GM23338 (cell line): ENCODE measurements at regions not wholly inside any gene's neighbourhood (a gene's known extent, or its start where the extent isn't known, plus 50 kb on each side); places are given as distances from the start of the nearest gene placed in this dataset.

Source experiments
- ATAC-seq: fragments of 200-7000 bp; cut with Tn5 transposase; 3 replicates; pipeline ENCODE4 v1.9.1; 2020
- DNase-seq: peaks from one replicate; pipeline ENCODE4 v3.0.0-alpha.2; 2015; ENCODE audit warnings: low spot score
- H2AFZ ChIP-seq: fragments of 200-600 bp; sonication (generic); 2 replicates; pipeline ENCODE4 v1.8.0; 2016; ENCODE audit warnings: antibody characterized with exemption, mild to moderate bottlenecking, moderate library complexity
- H3F3A ChIP-seq: fragments of 200-600 bp; sonication (generic); replicated peaks from 2 replicates; pipeline ENCODE4 v1.8.0; 2017; ENCODE audit warnings: antibody characterized with exemption, mixed run types, low read depth
- H3K27ac ChIP-seq: fragments of 200-600 bp; sonication (generic); 2 replicates; pipeline ENCODE4 v1.6.1; 2016; ENCODE audit warnings: low read depth
- H3K27me3 ChIP-seq: fragments of 200-600 bp; sonication (generic); 2 replicates; pipeline ENCODE4 v1.8.0; 2016; ENCODE audit warnings: mild to moderate bottlenecking, mixed run types, moderate library complexity; ENCODE audit not compliant: insufficient read depth
- H3K36me3 ChIP-seq: fragments of 200-600 bp; sonication (generic); 2 replicates; pipeline ENCODE4 v1.8.0; 2016; ENCODE audit warnings: mild to moderate bottlenecking; ENCODE audit not compliant: insufficient read depth
- H3K4me1 ChIP-seq: fragments of 200-600 bp; sonication (generic); 2 replicates; pipeline ENCODE4 v1.8.0; 2016; ENCODE audit warnings: mild to moderate bottlenecking, moderate library complexity; ENCODE audit not compliant: insufficient read depth
- H3K4me2 ChIP-seq: fragments of 200-600 bp; sonication (generic); 2 replicates; pipeline ENCODE4 v1.7.1; 2017; ENCODE audit warnings: mixed run types
- H3K4me3 ChIP-seq: fragments of 200-600 bp; sonication (generic); 2 replicates; pipeline ENCODE4 v1.6.1; 2016; ENCODE audit warnings: mixed run types
- H3K79me2 ChIP-seq: fragments of 200-600 bp; sonication (generic); replicated peaks from 2 replicates; pipeline ENCODE4 v1.8.0; 2017; ENCODE audit warnings: mild to moderate bottlenecking; ENCODE audit not compliant: insufficient read depth
- H3K9me2 ChIP-seq: fragments of 200-600 bp; sonication (generic); 2 replicates; pipeline ENCODE4 v1.8.0; 2017; ENCODE audit not compliant: insufficient read depth
- H4K20me1 ChIP-seq: fragments of 200-600 bp; sonication (generic); replicated peaks from 2 replicates; pipeline ENCODE4 v1.8.0; 2017; ENCODE audit warnings: mild to moderate bottlenecking; ENCODE audit not compliant: insufficient read depth
- H3K27ac Mint-ChIP-seq: 2 replicates; pipeline ENCODE4 v1.8.0; 2020; ENCODE audit warnings: inconsistent platforms, mild to moderate bottlenecking, moderate library complexity, mixed read lengths
- H3K27me3 Mint-ChIP-seq: 3 replicates; pipeline ENCODE4 v1.8.0; 2022; ENCODE audit warnings: low read depth, mild to moderate bottlenecking, moderate library complexity, mixed read lengths, inconsistent platforms; ENCODE audit not compliant: insufficient read depth, poor library complexity
- H3K36me3 Mint-ChIP-seq: 3 replicates; pipeline ENCODE4 v1.8.0; 2021; ENCODE audit warnings: low read depth, mild to moderate bottlenecking, inconsistent platforms, moderate library complexity, mixed read lengths
- H3K4me1 Mint-ChIP-seq: 3 replicates; pipeline ENCODE4 v1.8.0; 2020; ENCODE audit warnings: mild to moderate bottlenecking, inconsistent platforms, mixed read lengths
- H3K4me3 Mint-ChIP-seq: 3 replicates; pipeline ENCODE4 v1.8.0; 2021; ENCODE audit warnings: moderate library complexity, mild to moderate bottlenecking, inconsistent platforms, mixed read lengths
- H3K9me3 Mint-ChIP-seq: 3 replicates; pipeline ENCODE4 v1.8.0; 2020; ENCODE audit warnings: moderate library complexity, mild to moderate bottlenecking, inconsistent platforms, mixed read lengths
- EZH2 ChIP-seq: fragments of 200-600 bp; sonication (generic); IDR thresholded peaks from one replicate; pipeline ENCODE4 v1.8.0; 2017; ENCODE audit warnings: antibody characterized with exemption, mild to moderate bottlenecking, low read depth; ENCODE audit not compliant: unreplicated experiment
- EZH2phosphoT487 ChIP-seq: fragments of 200-600 bp; sonication (generic); IDR thresholded peaks from one replicate; pipeline ENCODE4 v1.8.1; 2018; ENCODE audit warnings: antibody characterized with exemption; ENCODE audit not compliant: unreplicated experiment
- JUNB ChIP-seq: IDR thresholded peaks from one replicate; pipeline ENCODE4 v1.6.1; 2016; ENCODE audit warnings: antibody characterized with exemption; ENCODE audit not compliant: unreplicated experiment
- POLR2AphosphoS5 ChIP-seq: IDR thresholded peaks from 2 replicates; pipeline ENCODE4 v1.6.1; 2016; ENCODE audit warnings: antibody characterized with exemption, low read depth
- STAT1 ChIP-seq: IDR thresholded peaks from one replicate; pipeline ENCODE4 v1.6.1; 2016; ENCODE audit warnings: antibody characterized with exemption; ENCODE audit not compliant: unreplicated experiment
- ZNF114 ChIP-seq: fragments of 250-450 bp; sonication (Bioruptor Pico); IDR thresholded peaks from 2 replicates; pipeline ENCODE4 v1.5.0; 2020; ENCODE audit warnings: mild to moderate bottlenecking, moderate library complexity
- ZNF331 ChIP-seq: fragments of 250-450 bp; sonication (Bioruptor Pico); IDR thresholded peaks from 2 replicates; pipeline ENCODE4 v1.5.0; 2020; ENCODE audit warnings: low read depth, mild to moderate bottlenecking, moderate library complexity
- TF ChIP-seq, protein P1 (sequence below): IDR thresholded peaks from 2 replicates; pipeline ENCODE4 v1.6.1; 2016; ENCODE audit warnings: antibody characterized with exemption
- TF ChIP-seq, protein P2 (sequence below): fragments of 250-450 bp; sonication (Bioruptor Pico); IDR thresholded peaks from 2 replicates; pipeline ENCODE4 v1.5.0; 2020; ENCODE audit warnings: mild to moderate bottlenecking, moderate library complexity

DNA sequence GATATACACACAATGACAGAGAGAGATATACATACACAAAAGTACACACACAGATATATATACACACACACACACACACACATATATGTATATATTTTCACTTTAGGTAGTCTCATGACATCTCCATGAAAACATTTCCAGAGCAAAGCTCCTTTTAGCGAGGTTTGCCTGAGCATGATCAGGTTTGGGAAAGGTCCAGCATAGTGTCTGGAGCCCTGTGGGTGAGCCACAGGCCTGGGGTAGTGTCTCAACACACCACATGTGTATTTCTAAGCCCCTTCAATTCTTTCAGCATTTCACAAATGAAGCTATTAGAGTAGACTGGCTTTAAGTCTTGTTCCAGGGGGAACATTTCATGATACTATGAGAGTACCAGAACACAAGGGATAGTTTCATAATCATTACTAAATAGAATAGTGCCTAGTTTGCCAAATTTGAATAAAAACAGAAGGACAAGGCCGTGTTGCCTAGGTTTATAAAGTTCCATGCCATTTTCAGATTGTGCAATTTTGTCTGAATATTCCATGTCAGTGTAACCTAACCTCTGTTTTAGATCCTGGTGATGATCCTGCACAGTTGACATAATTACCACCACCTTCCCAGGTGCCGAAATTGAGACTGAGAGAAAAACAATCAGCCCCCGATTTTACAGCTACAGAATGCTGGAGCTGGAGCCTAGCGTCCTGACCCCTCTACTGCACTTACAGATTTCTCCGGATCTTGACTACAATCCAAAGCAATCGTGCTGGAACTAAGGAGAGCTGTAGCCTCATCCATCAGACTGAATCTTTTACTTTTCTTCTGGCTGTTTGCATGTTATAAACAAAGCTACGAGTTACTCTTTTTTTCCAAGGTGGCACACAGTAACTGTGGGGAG, 332.7 kb downstream of the CYRIA start:
- H3K9me3 Mint-ChIP-seq, result no peaks in the 10 kb centered on the region
- Histone ChIP-seq H3K9me2 (no peaks in the 10 kb centered on the region), H4K20me1 (no peaks in the 10 kb centered on the region), H3K27me3 (peaks cover 4% of the 10 kb centered on the region; the same call in 1 of the 2 replicates), H2AFZ (no peak overlapping the region), H3K36me3 (no peaks in the 10 kb centered on the region), H3K4me3 (no peak overlapping the region), H3K27ac (no peak overlapping the region), H3F3A (no peaks in the 10 kb centered on the region), H3K4me2 (no peak overlapping the region), H3K79me2 (no peaks in the 10 kb centered on the region), H3K4me1 (peaks cover 32% of the 10 kb centered on the region)
- DNase-seq (no peak), ATAC-seq (no peak)
- peaks cover 34% of the 10 kb centered on the region for H3K4me1 Mint-ChIP-seq
- TF ChIP-seq JUNB, result no peak
- TF ChIP-seq, protein P1, sequence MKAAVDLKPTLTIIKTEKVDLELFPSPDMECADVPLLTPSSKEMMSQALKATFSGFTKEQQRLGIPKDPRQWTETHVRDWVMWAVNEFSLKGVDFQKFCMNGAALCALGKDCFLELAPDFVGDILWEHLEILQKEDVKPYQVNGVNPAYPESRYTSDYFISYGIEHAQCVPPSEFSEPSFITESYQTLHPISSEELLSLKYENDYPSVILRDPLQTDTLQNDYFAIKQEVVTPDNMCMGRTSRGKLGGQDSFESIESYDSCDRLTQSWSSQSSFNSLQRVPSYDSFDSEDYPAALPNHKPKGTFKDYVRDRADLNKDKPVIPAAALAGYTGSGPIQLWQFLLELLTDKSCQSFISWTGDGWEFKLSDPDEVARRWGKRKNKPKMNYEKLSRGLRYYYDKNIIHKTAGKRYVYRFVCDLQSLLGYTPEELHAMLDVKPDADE, result no peak
- no peak for TF ChIP-seq EZH2phosphoT487
- no peak for TF ChIP-seq STAT1
- TF ChIP-seq EZH2, result no peak
- TF ChIP-seq, protein P2, sequence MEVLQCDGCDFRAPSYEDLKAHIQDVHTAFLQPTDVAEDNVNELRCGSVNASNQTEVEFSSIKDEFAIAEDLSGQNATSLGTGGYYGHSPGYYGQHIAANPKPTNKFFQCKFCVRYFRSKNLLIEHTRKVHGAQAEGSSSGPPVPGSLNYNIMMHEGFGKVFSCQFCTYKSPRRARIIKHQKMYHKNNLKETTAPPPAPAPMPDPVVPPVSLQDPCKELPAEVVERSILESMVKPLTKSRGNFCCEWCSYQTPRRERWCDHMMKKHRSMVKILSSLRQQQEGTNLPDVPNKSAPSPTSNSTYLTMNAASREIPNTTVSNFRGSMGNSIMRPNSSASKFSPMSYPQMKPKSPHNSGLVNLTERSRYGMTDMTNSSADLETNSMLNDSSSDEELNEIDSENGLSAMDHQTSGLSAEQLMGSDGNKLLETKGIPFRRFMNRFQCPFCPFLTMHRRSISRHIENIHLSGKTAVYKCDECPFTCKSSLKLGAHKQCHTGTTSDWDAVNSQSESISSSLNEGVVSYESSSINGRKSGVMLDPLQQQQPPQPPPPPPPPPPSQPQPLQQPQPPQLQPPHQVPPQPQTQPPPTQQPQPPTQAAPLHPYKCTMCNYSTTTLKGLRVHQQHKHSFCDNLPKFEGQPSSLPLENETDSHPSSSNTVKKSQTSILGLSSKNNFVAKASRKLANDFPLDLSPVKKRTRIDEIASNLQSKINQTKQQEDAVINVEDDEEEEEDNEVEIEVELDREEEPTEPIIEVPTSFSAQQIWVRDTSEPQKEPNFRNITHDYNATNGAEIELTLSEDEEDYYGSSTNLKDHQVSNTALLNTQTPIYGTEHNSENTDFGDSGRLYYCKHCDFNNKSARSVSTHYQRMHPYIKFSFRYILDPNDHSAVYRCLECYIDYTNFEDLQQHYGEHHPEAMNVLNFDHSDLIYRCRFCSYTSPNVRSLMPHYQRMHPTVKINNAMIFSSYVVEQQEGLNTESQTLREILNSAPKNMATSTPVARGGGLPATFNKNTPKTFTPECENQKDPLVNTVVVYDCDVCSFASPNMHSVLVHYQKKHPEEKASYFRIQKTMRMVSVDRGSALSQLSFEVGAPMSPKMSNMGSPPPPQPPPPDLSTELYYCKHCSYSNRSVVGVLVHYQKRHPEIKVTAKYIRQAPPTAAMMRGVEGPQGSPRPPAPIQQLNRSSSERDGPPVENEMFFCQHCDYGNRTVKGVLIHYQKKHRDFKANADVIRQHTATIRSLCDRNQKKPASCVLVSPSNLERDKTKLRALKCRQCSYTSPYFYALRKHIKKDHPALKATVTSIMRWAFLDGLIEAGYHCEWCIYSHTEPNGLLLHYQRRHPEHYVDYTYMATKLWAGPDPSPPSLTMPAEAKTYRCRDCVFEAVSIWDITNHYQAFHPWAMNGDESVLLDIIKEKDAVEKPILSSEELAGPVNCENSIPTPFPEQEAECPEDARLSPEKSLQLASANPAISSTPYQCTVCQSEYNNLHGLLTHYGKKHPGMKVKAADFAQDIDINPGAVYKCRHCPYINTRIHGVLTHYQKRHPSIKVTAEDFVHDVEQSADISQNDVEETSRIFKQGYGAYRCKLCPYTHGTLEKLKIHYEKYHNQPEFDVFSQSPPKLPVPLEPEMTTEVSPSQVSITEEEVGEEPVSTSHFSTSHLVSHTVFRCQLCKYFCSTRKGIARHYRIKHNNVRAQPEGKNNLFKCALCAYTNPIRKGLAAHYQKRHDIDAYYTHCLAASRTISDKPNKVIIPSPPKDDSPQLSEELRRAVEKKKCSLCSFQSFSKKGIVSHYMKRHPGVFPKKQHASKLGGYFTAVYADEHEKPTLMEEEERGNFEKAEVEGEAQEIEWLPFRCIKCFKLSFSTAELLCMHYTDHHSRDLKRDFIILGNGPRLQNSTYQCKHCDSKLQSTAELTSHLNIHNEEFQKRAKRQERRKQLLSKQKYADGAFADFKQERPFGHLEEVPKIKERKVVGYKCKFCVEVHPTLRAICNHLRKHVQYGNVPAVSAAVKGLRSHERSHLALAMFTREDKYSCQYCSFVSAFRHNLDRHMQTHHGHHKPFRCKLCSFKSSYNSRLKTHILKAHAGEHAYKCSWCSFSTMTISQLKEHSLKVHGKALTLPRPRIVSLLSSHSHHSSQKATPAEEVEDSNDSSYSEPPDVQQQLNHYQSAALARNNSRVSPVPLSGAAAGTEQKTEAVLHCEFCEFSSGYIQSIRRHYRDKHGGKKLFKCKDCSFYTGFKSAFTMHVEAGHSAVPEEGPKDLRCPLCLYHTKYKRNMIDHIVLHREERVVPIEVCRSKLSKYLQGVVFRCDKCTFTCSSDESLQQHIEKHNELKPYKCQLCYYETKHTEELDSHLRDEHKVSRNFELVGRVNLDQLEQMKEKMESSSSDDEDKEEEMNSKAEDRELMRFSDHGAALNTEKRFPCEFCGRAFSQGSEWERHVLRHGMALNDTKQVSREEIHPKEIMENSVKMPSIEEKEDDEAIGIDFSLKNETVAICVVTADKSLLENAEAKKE, result no peak
- TF ChIP-seq POLR2AphosphoS5, result no peak
- TF ChIP-seq ZNF114 (CRISPR knock-in tag), result no peak
- TF ChIP-seq ZNF331 (CRISPR knock-in tag), result no peak
- H3K27ac Mint-ChIP-seq, result no peak overlapping the region
- H3K36me3 Mint-ChIP-seq, result no peaks in the 10 kb centered on the region
- H3K4me3 Mint-ChIP-seq, result no peak overlapping the region
- peaks cover 6% of the 10 kb centered on the region for H3K27me3 Mint-ChIP-seq
